ENCODE measurements at regions not wholly inside any gene's neighbourhood (a gene's known extent, or its start where the extent isn't known, plus 50 kb on each side); places are given as distances from the start of the nearest gene placed in this dataset.
"Not testable (repeated sequence)": the region's sequence is repeated elsewhere in the genome, so short reads cannot be mapped to it uniquely, and the experiment has no call there.

DNA sequence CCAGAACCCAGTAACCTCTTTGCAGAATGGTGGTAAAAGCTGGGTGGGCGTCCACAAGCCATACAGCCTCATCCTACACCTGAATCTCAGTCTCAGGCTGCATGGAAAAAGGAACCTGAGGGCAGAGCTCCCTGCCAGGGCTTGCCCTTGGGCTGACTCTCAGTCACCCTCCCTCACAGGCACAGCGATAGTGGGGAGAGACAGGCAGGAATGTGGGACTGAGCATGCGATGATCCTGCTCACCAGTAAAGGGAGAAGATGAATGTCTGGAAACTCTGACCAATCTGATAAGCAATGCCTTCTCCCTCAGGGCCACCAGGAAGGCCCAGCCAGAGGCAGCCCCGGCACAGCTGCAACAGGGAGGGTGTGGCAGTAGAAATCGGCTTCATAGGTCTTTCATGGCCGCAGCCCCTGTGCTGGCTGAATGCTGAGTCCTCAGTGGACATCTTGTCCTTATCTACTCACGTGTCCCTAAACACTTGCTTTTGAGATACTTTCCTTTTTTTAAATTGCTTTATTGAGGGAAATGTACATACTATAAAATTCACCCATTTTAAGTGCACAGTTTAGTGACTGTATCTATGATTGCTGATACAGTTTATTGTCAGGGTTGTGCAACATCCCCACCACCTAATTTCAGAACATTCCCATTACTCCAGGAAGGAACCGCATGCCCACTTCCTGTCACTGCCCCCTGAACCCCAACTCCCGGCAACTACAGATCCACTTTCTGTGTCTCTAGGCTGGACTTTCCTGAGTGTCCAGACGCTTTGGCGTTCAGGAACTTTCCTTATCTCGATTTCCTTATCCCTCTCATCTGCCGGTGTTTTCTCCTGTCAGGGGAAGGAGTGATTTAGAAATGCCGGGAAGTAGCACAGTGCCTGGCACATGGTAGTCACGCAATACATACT lies 258.1 kb downstream of the PCNX1 start:
- DNase-seq: no peak

GRCh38 chr14:71166180-71166837 lies 259.1 kb downstream of the PCNX1 start:
- no peak for DNase-seq

- DNase-seq: not testable (repeated sequence)
Measured at GRCh38 chr14:71167325-71167950, 260.2 kb downstream of the PCNX1 start.

DNA sequence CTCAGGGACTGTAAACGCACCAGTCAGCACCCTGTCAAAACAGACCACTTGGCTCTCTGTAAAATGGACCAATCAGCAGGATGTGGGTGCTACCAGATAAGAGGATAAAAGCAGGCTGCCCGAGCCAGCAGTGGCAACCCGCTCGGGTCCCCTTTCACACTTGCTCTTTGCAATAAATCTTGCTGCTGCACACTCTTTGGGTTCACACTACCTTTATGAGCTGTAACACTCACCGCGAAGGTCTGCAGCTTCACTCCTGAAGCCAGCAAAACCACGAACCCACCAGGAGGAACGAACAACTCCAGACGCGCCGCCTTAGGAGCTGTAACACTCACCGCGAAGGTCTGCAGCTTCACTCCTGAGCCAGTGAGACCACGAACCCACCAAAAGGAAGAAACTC lies 260.9 kb downstream of the PCNX1 start:
- DNase-seq: not testable (repeated sequence)

- DNase-seq: no peak
Measured at GRCh38 chr14:71168564-71169427, 261.5 kb downstream of the PCNX1 start.

DNA sequence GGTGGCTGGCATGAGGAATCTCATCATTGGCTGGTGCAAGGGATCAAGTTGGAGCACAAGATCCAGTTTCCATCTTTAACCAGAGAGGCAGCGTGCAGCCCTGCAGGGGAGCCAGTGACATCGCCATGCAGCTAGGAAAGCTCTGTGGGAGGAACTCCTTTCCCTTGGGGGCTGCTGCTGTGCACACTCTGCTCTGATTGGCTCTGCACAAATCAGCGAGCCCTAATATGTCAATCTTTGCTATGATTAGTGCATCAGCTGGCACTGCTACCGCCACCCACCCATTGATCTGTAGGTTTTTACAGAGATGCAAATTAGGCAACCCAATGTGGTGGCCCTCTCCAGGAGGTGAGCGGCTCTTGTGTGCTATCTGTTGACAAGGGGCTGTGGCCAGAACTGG lies 262.6 kb downstream of the PCNX1 start:
- no peak for DNase-seq

DNA sequence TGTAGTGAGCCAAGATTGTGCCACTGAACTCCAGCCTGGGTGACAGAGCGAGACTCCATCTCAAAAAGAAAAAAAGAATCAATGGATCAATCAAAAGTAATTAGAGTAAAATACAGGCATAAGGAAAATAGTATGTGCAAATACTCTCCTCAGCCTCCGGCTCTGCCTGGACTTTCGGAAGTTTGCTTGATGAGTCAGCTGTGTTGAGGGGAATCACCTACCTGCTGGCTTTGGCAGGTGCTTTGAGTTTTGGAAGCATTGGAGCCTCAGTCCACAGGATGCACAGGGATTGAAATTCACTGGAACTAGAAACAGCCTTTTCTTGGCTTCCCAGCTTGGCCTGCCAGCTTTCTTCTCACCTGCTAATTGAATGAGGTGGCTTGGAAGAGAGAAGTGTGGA lies 268.2 kb downstream of the PCNX1 start:
- no peak for DNase-seq

GRCh38 chr14:71179066-71179465 lies 271.8 kb downstream of the PCNX1 start:
- DNase-seq: no peak

DNA sequence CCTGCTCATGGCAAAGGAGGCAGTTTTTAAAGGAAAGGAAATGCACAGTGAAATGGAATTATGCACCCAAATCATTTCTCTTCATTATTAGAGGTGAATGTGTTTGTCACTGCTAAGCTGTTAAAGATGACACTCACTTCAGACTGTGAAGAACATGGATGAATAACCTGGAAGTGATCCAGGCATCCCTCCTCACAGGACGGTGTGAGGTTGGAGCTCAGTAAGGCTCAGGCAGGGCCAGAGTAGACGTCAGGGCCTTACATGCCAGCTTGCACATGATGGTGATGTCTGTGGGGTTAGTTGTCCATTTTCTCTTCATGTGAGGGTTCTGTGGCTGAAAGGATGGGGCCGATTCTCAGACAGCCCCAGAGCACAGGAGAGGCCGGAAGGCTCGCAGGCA lies 273.1 kb downstream of the PCNX1 start:
- no peak for DNase-seq

- no peak for DNase-seq
Measured at GRCh38 chr14:71181215-71182003, 274.1 kb downstream of the PCNX1 start.

- DNase-seq: no peak
Measured at GRCh38 chr14:71183876-71184689, 276.8 kb downstream of the PCNX1 start.

DNA sequence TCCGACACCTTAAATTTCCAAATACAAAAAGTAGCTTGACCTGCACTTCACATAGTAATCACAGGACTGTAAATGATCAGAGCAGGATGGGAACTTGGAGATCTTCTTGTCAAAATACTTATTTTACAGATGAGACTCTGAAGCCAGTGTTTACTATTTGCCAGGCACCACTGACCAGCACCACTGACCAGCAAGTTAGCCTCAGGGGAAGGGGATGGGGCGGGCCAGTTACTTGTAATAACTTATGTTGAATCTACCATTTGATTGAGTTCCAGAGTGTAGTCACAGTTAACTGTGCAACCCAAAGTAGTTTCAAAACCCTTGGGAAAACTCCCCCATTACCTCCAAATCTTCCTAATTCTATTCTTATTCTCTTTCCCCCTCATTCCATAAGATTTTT lies 278.4 kb downstream of the PCNX1 start:
- no peak for DNase-seq

DNA sequence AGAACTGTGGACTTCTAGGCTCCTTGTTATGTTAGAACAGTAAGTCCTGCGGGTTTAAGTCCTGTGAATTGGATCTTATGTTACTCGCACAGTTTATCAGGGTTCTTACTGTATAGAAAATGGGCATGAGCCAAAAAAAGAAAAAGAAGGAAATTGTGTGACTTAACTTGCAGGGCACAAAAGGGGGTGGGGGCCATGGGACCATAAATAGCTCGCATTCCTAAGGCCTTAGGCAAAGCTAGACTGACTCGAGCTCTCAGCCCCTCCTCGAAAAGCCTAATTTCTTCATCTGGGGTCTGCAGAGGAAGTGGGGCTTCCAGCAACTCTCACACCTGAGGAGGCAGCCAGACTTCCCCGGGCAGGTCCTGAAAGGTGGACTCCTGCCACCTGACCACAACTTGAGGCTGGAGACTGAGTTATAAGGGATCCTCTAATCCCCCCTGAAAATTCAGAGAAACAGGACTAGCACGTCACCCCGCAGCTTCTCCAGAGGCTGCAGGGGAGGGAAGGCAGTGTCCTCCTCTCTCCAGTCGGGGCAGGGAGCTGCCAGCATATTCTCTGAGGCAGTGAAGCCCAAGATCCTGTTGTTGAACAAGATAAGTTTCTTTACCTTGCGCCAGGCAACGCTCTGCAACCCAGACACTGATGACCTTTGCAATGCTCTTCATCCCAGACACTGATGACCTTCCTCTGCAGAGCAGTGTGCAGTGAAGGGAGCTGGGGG lies 280.5 kb downstream of the PCNX1 start:
- no peak for DNase-seq

DNA sequence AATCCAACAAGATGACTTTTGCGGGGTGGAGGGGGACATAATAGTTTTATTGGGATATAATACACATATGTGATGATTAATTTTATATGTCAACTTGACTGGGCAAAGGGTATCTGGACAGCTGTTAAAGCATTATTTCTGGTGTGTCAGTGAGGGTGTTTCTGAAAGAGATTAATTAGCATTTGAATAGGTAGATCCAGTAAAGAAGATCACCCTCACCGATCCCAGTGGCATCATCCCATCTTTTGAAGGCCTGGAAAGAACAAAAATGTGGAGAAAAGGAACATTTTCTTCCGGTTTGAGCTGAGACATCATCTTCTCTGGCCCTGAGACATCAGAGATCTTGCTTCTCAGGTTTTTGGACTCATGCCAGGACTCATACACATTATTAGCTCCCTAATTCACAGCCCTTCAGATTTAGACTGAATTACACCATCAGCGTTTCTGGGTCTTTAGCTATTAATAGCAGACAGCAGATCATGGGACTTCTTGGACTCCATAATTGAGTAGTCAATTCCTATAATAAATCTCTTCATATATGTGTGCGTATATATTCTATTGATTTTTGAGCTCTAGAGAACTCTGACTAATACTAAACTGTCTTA lies 283.6 kb downstream of the PCNX1 start:
- no peak for DNase-seq

DNA sequence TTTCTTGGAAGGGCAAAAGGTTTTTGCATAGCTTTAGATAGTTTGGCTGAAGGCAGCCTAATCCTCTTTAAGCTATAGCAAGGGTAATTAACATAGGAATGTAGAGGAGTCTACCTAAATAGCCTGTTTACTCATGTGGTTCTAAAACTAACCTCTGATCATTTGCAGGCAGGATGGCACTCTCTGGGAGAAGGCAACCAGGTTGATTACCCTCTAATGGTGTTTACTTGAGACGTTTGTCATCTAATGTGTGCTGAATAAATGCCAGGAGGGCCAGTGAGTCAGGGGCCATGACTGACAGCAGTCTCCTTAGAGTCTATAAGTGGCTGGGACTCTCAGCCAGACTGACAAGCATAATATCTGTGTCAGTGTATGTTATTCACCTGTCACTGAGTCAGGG lies 286.4 kb downstream of the PCNX1 start:
- no peak for DNase-seq

DNA sequence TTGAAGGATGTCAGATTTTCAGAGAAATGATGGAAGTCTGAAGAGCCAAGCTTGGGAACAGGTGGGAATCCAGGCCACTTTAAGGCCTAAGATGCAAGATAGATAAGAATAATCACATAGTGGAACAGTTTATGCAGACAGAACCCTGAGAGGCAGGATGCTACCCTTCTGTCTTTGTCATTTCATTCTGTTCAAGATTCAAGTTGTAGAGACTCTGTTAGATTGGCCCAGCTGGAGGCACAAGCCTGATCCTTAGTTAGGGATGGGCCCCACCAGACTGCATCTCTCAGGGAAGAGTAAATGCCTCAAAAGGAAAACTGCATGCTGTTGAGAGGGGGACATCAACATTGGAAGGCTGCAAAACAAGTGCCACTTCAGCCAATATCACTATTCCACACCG lies 287.0 kb downstream of the PCNX1 start:
- DNase-seq: no peak

DNA sequence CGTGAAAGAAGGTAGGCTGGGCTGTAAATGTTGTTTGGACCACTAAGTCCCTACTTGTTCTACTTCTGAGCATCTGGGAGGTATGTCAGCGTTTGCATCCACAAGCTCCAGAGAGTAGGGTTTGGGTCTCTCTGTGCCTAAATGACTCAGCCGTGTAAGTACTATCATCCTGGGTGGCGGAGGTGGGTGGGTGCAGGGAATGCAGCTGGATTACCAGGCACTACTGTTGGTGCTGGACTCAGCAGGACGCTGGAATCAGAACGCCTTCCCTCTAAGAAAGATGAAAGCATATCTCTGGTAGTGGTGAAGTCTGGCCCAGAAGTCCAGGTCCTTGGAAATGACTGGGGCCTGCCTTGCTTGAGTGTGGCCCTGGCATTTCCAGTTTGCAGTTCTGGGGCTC lies 289.7 kb downstream of the PCNX1 start:
- DNase-seq: no peak

DNA sequence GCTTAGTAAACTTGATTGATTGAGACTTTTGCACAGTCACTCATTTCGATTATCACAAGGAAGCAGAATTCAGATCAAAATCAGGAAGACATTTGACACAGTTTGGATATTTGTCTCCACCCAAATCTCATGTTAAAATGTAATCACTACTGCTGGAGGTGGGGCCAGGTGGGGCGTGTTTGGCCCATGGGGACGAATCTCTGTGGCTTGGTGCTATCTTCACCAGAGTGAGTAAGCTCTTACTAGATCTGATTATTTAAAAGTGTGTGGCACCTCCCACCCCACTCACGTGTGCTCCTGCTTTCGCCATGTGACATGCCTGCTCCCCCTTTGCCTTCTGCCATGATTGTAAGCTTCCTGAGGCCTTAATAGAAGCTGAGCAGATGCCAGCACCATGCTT lies 291.4 kb downstream of the PCNX1 start:
- no peak for DNase-seq

- no peak for DNase-seq
Measured at GRCh38 chr14:71201840-71202239, 294.6 kb downstream of the PCNX1 start.

GRCh38 chr14:71202881-71203280 lies 295.6 kb downstream of the PCNX1 start:
- DNase-seq: no peak
